SK-N-SH treated with all-trans-retinoic acid at 6 μM for 48 hours (cell line): ENCODE measurements at regions not wholly inside any gene's neighbourhood (a gene's known extent, or its start where the extent isn't known, plus 50 kb on each side); places are given as distances from the start of the nearest gene placed in this dataset.

Source experiments
- ARNTL ChIP-seq: fragments of 450-650 bp; formaldehyde crosslinking; IDR thresholded peaks from 2 replicates; pipeline ENCODE4 v1.5.0; 2020; ENCODE audit warnings: low read depth, mild to moderate bottlenecking, moderate library complexity, borderline replicate concordance
- BACH2 ChIP-seq: fragments of 250-450 bp; sonication (Bioruptor Pico); IDR thresholded peaks from 2 replicates; pipeline ENCODE4 v1.9.0; 2021; ENCODE audit warnings: mild to moderate bottlenecking, borderline replicate concordance
- ISL1 ChIP-seq: fragments of 250-450 bp; sonication (Bioruptor Pico); IDR thresholded peaks from 2 replicates; pipeline ENCODE4 v2.1.2; 2022; ENCODE audit warnings: mild to moderate bottlenecking, moderate library complexity
- RARB ChIP-seq: fragments of 250-450 bp; sonication (Bioruptor Pico); IDR thresholded peaks from 2 replicates; pipeline ENCODE4 v1.8.0; 2021; ENCODE audit warnings: mild to moderate bottlenecking, moderate library complexity
- TCF4 ChIP-seq: fragments of 250-450 bp; sonication (Bioruptor Pico); IDR thresholded peaks from 2 replicates; pipeline ENCODE4 v1.8.0; 2021; ENCODE audit warnings: mild to moderate bottlenecking, moderate library complexity, borderline replicate concordance
- TOX ChIP-seq: fragments of 250-450 bp; sonication (Bioruptor Pico); IDR thresholded peaks from 2 replicates; pipeline ENCODE4 v1.8.0; 2021; ENCODE audit warnings: mild to moderate bottlenecking, moderate library complexity, borderline replicate concordance
- ZFP3 ChIP-seq: fragments of 250-450 bp; sonication (Bioruptor Pico); IDR thresholded peaks from 2 replicates; pipeline ENCODE4 v1.5.0; 2020; ENCODE audit warnings: mild to moderate bottlenecking, moderate library complexity
- ZFP30 ChIP-seq: fragments of 450-650 bp; formaldehyde crosslinking; IDR thresholded peaks from 2 replicates; pipeline ENCODE4 v1.5.0; 2022; ENCODE audit warnings: mild to moderate bottlenecking, moderate library complexity
- ZNF565 ChIP-seq: fragments of 450-650 bp; formaldehyde crosslinking; conservative IDR thresholded peaks from 2 replicates; pipeline ENCODE4 v1.5.0; 2020; ENCODE audit warnings: low read depth, mild to moderate bottlenecking, moderate library complexity
- ZNF70 ChIP-seq: fragments of 450-650 bp; formaldehyde crosslinking; IDR thresholded peaks from 2 replicates; pipeline ENCODE4 v1.5.0; 2020; ENCODE audit warnings: mild to moderate bottlenecking, moderate library complexity
- TF ChIP-seq, protein P1 (sequence below): fragments of 250-450 bp; sonication (Bioruptor Pico); IDR thresholded peaks from 2 replicates; pipeline ENCODE4 v1.5.1; 2020; ENCODE audit warnings: low read depth, mild to moderate bottlenecking, moderate library complexity
- TF ChIP-seq, protein P2 (sequence below): fragments of 250-450 bp; sonication (Bioruptor Pico); IDR thresholded peaks from 2 replicates; pipeline ENCODE4 v1.8.0; 2020; ENCODE audit warnings: mild to moderate bottlenecking, moderate library complexity, borderline replicate concordance

- TF ChIP-seq, protein P1, sequence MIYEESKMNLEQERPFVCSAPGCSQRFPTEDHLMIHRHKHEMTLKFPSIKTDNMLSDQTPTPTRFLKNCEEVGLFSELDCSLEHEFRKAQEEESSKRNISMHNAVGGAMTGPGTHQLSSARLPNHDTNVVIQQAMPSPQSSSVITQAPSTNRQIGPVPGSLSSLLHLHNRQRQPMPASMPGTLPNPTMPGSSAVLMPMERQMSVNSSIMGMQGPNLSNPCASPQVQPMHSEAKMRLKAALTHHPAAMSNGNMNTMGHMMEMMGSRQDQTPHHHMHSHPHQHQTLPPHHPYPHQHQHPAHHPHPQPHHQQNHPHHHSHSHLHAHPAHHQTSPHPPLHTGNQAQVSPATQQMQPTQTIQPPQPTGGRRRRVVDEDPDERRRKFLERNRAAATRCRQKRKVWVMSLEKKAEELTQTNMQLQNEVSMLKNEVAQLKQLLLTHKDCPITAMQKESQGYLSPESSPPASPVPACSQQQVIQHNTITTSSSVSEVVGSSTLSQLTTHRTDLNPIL (CRISPR knock-in tag), result no peak
- TF ChIP-seq ZNF70 (CRISPR knock-in tag) (no peak), TOX (CRISPR knock-in tag) (no peak), ISL1 (CRISPR knock-in tag) (no peak), ZNF565 (no peak), RARB (no peak), ARNTL (no peak), ZFP3 (CRISPR knock-in tag) (no peak), BACH2 (CRISPR knock-in tag) (no peak), TCF4 (CRISPR knock-in tag) (no peak), ZFP30 (CRISPR knock-in tag) (no peak)
- TF ChIP-seq, protein P2, sequence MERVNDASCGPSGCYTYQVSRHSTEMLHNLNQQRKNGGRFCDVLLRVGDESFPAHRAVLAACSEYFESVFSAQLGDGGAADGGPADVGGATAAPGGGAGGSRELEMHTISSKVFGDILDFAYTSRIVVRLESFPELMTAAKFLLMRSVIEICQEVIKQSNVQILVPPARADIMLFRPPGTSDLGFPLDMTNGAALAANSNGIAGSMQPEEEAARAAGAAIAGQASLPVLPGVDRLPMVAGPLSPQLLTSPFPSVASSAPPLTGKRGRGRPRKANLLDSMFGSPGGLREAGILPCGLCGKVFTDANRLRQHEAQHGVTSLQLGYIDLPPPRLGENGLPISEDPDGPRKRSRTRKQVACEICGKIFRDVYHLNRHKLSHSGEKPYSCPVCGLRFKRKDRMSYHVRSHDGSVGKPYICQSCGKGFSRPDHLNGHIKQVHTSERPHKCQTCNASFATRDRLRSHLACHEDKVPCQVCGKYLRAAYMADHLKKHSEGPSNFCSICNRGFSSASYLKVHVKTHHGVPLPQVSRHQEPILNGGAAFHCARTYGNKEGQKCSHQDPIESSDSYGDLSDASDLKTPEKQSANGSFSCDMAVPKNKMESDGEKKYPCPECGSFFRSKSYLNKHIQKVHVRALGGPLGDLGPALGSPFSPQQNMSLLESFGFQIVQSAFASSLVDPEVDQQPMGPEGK (CRISPR knock-in tag), result no peak
Measured at GRCh38 chr11:45050111-45050510, 96.3 kb upstream of the PRDM11 start.
